HEK293 (cell line): ENCODE measurements at regions not wholly inside any gene's neighbourhood (a gene's known extent, or its start where the extent isn't known, plus 50 kb on each side); places are given as distances from the start of the nearest gene placed in this dataset.

ENCODE experiments used
- BCL11B ChIP-seq: fragments of 450-650 bp; formaldehyde crosslinking; IDR thresholded peaks from 2 replicates; pipeline ENCODE4 v1.5.1; 2016; ENCODE audit warnings: low read depth, missing biosample characterization, missing genetic modification characterization
- CTCF ChIP-seq: fragments of 450-650 bp; formaldehyde crosslinking; IDR thresholded peaks from 2 replicates; pipeline ENCODE4 v1.5.1; 2016; ENCODE audit warnings: missing biosample characterization, missing genetic modification characterization
- HOXD13 ChIP-seq: sonication (generic); formaldehyde crosslinking; IDR thresholded peaks from 2 replicates; pipeline ENCODE4 v1.8.0; 2022; ENCODE audit warnings: missing genetic modification reagents, borderline replicate concordance
- TCF7L2 ChIP-seq: IDR thresholded peaks from 2 replicates; pipeline ENCODE4 v1.6.1; 2011; ENCODE audit warnings: low read depth, mild to moderate bottlenecking, inconsistent platforms, low read length, moderate library complexity, borderline replicate concordance
- ZBTB1 ChIP-seq: fragments of 450-650 bp; formaldehyde crosslinking; IDR thresholded peaks from 2 replicates; pipeline ENCODE4 v1.5.1; 2016; ENCODE audit warnings: missing biosample characterization, missing genetic modification characterization
- ZBTB17 ChIP-seq: fragments of 450-650 bp; formaldehyde crosslinking; IDR thresholded peaks from 2 replicates; pipeline ENCODE4 v1.5.1; 2016; ENCODE audit warnings: missing biosample characterization, missing genetic modification characterization
- ZBTB21 ChIP-seq: fragments of 450-650 bp; formaldehyde crosslinking; IDR thresholded peaks from 2 replicates; pipeline ENCODE4 v1.5.1; 2017; ENCODE audit warnings: missing biosample characterization, missing genetic modification characterization
- ZNF473 ChIP-seq: fragments of 450-650 bp; formaldehyde crosslinking; IDR thresholded peaks from 2 replicates; pipeline ENCODE4 v1.5.1; 2017; ENCODE audit warnings: missing biosample characterization, missing genetic modification characterization
- ZNF549 ChIP-seq: fragments of 450-650 bp; IDR thresholded peaks from 2 replicates; pipeline ENCODE4 v1.5.1; 2018; ENCODE audit warnings: missing biosample characterization, missing genetic modification characterization, mild to moderate bottlenecking, inconsistent platforms, moderate library complexity
- ZNF747 ChIP-seq: fragments of 450-650 bp; formaldehyde crosslinking; IDR thresholded peaks from 2 replicates; pipeline ENCODE4 v1.5.1; 2016; ENCODE audit warnings: missing biosample characterization, missing genetic modification characterization
- ZNF776 ChIP-seq: fragments of 450-650 bp; formaldehyde crosslinking; IDR thresholded peaks from 2 replicates; pipeline ENCODE4 v1.5.0; 2017; ENCODE audit warnings: missing biosample characterization, missing genetic modification characterization, borderline replicate concordance

- TF ChIP-seq CTCF (tag by site-specific recombination): no peak
- TF ChIP-seq HOXD13 (CRISPR knock-in tag): no peak
- TF ChIP-seq ZBTB21 (tag by site-specific recombination): no peak
- no peak for TF ChIP-seq ZNF549 (tag by site-specific recombination)
- no peak for TF ChIP-seq ZBTB1
- TF ChIP-seq ZNF747 (tag by site-specific recombination): no peak
- no peak for TF ChIP-seq ZNF473 (tag by site-specific recombination)
- no peak for TF ChIP-seq ZBTB17 (tag by site-specific recombination)
- no peak for TF ChIP-seq ZNF776 (tag by site-specific recombination)
- no peak for TF ChIP-seq TCF7L2
- TF ChIP-seq BCL11B: no peak
Observed at GRCh38 chr2:120863146-120863545, 127.5 kb downstream of the GLI2 start.
